Breast epithelium (tissue), 3 donors: ENCODE measurements at regions not wholly inside any gene's neighbourhood (a gene's known extent, or its start where the extent isn't known, plus 50 kb on each side); places are given as distances from the start of the nearest gene placed in this dataset.

Experiments used
- CTCF ChIP-seq, 3 donors: fragments of 450-650 bp; IDR thresholded peaks; one replicate each; pipeline ENCODE4 v1.5.1; 2016 to 2017; ENCODE audit warnings: antibody characterized with exemption in 3 of 3, mild to moderate bottlenecking in 3 of 3, moderate library complexity in 3 of 3
- POLR2A ChIP-seq: fragments of 450-650 bp; IDR thresholded peaks from one replicate; pipeline ENCODE4 v1.6.1; 2016; ENCODE audit warnings: antibody characterized with exemption, mild to moderate bottlenecking, moderate library complexity

- TF ChIP-seq POLR2A, result no peak
- TF ChIP-seq CTCF (IDR thresholded peaks at IDR 0.05), result no peak
These were observed 254.9 kb upstream of the RASGRP1 start for GRCh38 chr15:38819387-38819950.
